Left colon (tissue), 2 donors: ENCODE measurements at regions not wholly inside any gene's neighbourhood (a gene's known extent, or its start where the extent isn't known, plus 50 kb on each side); places are given as distances from the start of the nearest gene placed in this dataset.

Experiments
- ATAC-seq: fragments of 200-7000 bp; cut with Tn5 transposase; one replicate; pipeline ENCODE4 v1.9.1; 2020; ENCODE audit warnings: mild to moderate bottlenecking, moderate library complexity
- DNase-seq, 2 donors: peaks; one replicate each; pipeline ENCODE4 v3.0.0-alpha.2; 2020
- intact Hi-C, 2 donors: fragments of 100-400 bp; cut with DNase I in 1 of 2; cut with micrococcal nuclease in 1 of 2; formaldehyde crosslinking; loops; one replicate each; pipeline versions ENCODE4 v1.11.2 to v1.14.0; 2022; cut with DNase I, micrococcal nuclease
- donor health status: DM: no; HTN: no; CAD: no.
- donor health status: DM: yes; HTN: yes; CAD: no.

DNA sequence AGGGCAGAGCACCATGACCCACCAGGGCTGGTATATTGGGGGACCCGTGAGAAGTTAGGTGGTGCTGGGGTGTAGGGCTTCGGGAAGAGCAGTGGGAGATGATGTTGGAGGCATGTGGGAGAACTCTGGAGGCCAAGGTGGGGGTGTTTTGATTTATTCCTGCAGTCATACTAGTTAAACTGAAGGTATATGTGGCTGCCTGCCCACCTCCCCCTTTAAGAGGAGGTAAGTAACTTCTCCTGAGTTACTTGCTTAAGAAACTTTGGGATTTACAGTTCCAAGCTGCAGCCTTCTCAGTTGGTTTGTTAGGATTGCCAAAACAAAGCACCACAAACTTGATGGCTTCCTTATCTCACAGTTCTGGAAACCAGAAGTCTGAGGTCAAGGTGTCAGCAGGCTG lies 73.1 kb upstream of the AGBL1 start:
- ATAC-seq (no peak), DNase-seq (no peak)
- intact Hi-C loops: no loop called here

DNA sequence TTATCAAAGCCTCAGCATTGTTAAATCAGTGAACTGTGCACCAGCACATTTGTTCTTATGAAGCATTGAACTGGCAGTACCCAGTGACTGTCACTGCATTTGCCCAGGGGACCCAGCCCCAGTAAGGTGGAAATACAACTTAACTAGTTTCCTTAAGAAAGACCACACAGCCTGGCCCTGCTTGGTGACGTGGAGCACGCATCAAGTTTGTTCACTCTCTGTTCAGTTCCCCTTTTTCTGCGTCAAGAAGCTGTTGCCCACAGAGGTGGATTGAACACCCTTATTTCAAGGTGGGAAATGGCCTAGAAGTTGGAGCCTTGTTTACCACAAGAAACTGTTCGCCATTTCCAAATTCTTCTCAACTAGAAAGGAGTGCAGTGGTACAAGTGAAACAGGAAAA lies 69.9 kb upstream of the AGBL1 start:
- ATAC-seq (no peak), DNase-seq (no peak)
- intact Hi-C loops: no loop called here

DNA sequence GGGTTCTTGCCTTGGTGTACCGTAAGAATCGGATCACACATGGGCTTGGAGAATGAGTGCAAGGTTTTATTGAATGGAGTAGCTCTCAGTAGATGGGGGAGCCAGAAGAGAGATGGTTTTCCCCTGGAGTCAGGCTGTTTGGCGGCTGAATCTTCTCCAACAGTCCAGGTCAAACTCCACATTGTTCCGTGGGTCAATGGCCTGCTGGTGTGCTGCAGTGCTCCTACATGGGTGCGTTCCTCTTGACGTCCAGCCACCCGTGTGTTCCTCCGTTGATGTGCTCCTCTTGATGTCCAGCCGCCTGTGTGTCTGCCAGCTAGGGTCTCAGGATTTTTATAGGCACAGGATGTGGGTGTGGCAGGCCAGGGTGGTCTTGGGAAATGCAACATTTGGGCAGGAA lies 69.3 kb upstream of the AGBL1 start:
- DNase-seq (no peak), ATAC-seq (no peak)
- intact Hi-C loops: no loop called here

DNA sequence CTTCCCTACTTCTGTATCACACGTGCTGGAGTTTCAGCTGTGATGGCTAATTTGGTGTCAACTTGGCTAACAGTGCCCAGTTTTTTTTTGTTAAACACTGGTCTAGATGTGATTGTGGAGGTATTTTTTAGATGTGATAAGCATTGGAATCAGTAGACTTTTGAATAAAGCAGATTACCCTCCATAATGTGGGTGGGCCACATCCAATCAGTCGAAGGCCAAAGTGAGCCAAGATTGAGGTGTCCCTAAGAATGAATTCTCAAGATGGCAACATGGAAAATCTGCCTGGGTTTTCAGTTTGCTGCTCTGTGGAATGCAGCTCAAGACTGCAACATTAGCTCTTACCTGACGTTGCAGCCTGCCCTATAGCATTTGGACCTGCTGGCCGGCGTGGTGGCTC lies 68.8 kb upstream of the AGBL1 start:
- intact Hi-C loops: no loop called here
- ATAC-seq (no peak), DNase-seq (no peak)

DNA sequence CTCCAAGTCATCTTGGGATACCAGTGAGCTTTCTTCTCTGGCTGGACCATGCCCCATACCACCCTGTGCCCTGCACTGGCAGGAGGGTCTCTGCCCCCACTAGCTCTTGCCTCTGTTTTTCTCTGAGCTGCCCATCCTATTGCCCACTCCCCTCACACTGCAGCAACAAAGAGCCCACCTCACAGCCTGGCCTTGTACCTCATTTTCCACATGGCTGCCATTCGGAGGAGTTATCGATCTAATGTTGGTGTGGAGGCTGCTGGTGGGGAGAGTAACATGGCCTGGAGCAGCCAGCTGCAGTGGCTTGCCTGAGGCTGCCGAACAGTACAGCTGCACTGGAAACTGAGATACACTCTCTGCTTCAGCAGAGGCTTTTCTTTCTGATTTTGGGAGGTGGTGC lies 65.7 kb upstream of the AGBL1 start:
- no peak for DNase-seq
- intact Hi-C loops: no loop called here
- ATAC-seq: no peak

DNA sequence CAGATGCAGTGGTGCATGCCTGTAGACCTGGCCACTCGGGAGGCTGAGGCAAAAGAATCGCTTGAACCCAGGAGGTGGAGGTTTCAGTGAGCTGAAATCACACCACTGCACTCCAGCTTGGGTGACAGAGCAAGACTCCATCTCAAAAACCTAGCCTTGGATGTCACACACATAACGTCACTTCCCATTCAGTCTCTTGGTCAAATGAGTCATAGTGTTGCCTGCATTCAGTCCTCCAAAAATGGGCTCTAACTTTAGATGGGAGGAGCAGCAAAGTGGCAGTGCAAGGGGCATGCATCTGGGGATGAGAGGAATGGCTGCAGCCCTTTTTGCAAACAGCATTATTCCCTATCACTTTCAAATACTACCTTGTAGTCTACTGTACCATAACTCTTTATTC lies 62.9 kb upstream of the AGBL1 start:
- intact Hi-C loops: no loop called here
- DNase-seq (no peak), ATAC-seq (no peak)

DNA sequence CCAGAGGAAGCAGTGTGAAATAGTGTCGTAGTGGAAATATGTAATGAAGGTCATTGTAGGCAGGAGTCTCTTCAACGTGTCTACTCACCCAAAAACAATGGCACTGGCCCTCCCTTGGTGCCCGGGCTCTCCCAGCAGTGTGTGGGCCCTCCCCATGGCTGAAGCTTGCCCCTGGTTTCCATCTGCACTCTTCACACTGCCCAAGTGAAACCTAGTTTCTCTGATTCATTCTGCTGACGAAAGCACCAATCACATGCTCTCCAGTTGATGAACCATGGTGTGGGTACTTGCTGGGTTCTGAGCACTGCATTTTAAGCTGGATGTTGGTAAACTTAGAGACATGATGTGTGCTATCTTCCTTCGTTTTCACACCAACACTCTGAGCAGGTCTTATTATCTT lies 61.0 kb upstream of the AGBL1 start:
- no peak for DNase-seq
- no peak for ATAC-seq
- intact Hi-C loops: no loop called here

DNA sequence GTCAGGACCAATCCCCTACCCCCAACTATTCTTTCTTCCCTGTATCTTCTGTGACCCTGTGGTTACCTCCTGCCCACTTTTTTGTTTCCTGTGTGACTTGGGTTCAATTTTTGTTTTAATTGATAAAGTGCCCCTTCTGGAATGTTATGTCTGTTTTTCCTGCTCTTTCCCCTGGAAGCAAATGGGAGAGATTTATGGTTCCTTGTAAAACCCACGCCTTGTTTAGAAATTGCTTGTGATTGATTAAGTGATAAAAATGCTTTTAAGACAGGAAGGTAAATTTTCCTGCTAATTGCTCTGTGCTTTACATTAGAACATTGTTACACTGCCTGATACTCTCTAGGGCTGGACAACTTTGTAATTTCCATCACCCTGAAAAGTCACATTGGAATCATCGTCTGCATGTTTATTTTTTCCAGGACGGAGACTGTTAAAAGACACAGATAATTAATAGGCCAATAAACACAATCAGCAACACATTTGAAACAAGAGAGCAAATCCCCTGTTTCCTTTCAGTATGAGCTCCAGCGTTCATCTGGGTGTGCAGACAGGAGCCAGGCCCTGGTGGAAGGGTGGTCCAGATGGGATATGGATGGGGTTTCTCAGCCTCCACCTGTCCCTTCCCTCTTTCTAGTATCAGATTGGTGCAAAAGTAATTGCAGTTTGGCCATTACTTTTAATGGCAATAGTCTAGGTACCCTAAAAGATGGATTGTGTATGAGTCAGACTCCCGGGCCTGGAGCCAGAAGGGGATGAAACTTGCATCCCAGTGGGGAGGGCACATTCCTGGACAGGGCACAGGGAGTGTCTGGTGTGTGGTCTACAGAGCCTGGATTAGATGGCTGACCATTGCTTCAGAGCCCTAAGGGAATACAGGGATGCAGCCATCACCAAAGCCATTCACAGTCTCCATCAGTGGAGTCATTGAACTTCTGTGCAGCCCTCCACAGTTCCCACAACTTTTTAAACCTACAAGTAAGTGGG lies 58.1 kb upstream of the AGBL1 start:
- ATAC-seq: peak; percentile 49
- peak; percentile 19 to 25 for DNase-seq
- intact Hi-C loops: no loop called here

DNA sequence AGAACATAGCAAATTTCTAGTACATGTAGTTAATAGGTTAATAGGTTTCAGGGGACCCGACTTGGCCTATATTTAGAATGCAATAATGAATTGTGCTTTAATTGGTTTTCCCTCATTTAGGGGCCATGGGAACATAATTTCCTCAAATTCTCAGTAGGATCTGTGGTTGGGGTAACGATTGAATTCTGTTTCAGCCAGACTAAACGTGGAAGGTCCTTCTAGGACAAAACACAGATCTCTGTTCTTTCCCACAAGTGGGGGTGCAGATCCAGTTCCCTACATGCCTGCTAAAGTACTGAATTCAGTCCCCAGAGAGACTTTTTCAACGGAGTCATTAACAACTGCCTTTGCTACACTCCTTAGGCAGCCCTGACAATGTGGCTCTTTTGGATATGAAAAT lies 50.7 kb upstream of the AGBL1 start:
- no peak for ATAC-seq
- intact Hi-C loops: no loop called here
- no peak for DNase-seq
